ENCODE measurements at regions not wholly inside any gene's neighbourhood (a gene's known extent, or its start where the extent isn't known, plus 50 kb on each side); places are given as distances from the start of the nearest gene placed in this dataset.

DNA sequence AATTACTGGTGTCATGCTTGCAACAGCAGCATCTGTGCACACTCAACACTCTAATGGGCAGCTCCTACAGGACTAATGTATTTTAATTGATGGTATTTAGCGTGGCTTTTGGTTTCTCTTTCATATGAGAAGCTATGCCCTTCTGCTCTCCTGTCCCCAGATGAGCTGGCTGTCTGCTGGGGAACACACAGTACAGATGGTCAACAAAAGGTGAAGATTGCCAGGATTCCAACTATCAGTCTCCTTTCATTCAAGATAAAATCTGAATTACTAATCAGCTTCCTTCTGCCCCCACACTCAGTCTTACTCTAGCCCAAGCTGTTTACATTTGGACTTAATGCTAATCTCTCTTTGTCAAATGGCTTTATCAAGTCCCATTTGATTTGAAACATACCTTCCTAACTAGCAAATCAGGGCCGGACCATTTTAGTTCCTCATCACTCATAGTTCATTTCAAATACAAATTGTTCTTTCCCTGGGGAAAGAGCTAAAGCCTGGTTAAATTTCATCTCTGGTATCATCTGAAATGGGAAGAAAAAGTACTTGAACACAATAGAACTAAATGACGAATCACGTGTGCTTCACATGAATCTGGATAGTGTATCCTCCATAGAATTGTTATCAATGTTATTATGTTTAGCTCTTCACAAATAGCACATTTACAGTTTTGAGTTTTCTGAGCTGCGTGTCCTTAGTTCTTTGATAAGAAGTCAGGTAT, 988.0 kb downstream of the PCDH17 start:
- TF ChIP-seq, protein P1, sequence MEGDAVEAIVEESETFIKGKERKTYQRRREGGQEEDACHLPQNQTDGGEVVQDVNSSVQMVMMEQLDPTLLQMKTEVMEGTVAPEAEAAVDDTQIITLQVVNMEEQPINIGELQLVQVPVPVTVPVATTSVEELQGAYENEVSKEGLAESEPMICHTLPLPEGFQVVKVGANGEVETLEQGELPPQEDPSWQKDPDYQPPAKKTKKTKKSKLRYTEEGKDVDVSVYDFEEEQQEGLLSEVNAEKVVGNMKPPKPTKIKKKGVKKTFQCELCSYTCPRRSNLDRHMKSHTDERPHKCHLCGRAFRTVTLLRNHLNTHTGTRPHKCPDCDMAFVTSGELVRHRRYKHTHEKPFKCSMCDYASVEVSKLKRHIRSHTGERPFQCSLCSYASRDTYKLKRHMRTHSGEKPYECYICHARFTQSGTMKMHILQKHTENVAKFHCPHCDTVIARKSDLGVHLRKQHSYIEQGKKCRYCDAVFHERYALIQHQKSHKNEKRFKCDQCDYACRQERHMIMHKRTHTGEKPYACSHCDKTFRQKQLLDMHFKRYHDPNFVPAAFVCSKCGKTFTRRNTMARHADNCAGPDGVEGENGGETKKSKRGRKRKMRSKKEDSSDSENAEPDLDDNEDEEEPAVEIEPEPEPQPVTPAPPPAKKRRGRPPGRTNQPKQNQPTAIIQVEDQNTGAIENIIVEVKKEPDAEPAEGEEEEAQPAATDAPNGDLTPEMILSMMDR (IDR thresholded peaks at IDR 0.05) = no peak
- no peak overlapping the region for H3K4me3 Mint-ChIP-seq

DNA sequence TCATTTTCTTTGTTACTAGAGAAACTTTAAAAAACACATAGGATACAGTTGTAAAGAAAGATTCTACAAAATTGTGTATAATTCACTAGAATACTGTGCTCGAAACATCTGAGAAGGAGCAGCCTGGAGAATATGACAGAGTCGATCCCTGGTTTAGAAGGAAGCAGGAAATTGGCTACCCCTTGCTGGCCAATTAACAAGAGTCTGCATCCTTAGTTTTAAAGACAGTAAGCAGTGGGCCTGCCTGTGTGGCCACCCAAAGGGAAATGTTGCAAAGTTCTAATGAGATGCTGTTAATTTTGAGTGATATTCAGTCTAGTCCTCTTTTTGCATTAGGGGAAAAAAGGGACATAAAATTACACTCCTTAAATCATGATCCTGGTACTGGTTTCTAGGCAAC, 988.6 kb downstream of the PCDH17 start:
- Histone ChIP-seq H3K27me3 (ENCODE audit: control insufficient read depth in 1 of 2, insufficient read depth in 2 of 2, low read length in 2 of 2) (no peaks in the 10 kb centered on the region), H3K9me3 (ENCODE audit: control insufficient read depth in 1 of 2, insufficient read depth in 1 of 2, low read length in 2 of 2) (peaks cover 0 to 11% of the 10 kb centered on the region in 2 experiments), H3K4me1 (ENCODE audit: insufficient read depth, low read length) (no peaks in the 10 kb centered on the region), H3K4me3 (ENCODE audit: low read length) (no peak overlapping the region), H3K27ac (ENCODE audit: low read depth in 1 of 2, low read length in 2 of 2) (no peak overlapping the region), H3K36me3 (ENCODE audit: insufficient read depth, low read length) (no peaks in the 10 kb centered on the region)
- Mint-ChIP-seq H3K4me1 (ENCODE audit: low read depth) (no peaks in the 10 kb centered on the region), H3K27me3 (no peaks in the 10 kb centered on the region), H3K27ac (no peak overlapping the region), H3K9me3 (peaks cover 8% of the 10 kb centered on the region), H3K36me3 (ENCODE audit: low read depth) (no peaks in the 10 kb centered on the region), H3K4me3 (no peak overlapping the region)
- TF ChIP-seq, protein P1 (IDR thresholded peaks at IDR 0.05) = no peak
- no peak for DNase-seq
- ChIA-PET CTCF (no interaction called here), POLR2A (no interaction called here)
- intact Hi-C loops (cut with DNase I, micrococcal nuclease) = no loop called here
- ATAC-seq (ENCODE audit: poor library complexity) = no peak

More for the DNA sequence above, 988.0 kb downstream of the PCDH17 start:
- intact Hi-C loops (cut with DNase I, micrococcal nuclease) = no loop called here
- H3K27ac Mint-ChIP-seq = no peak overlapping the region
- no peaks in the 10 kb centered on the region for H3K27me3 Mint-ChIP-seq
- Histone ChIP-seq H3K9me3 (ENCODE audit: control insufficient read depth in 1 of 2, insufficient read depth in 1 of 2, low read length in 2 of 2) (peaks cover 0 to 5% of the 10 kb centered on the region in 2 experiments), H3K36me3 (ENCODE audit: insufficient read depth, low read length) (no peaks in the 10 kb centered on the region), H3K27me3 (ENCODE audit: control insufficient read depth in 1 of 2, insufficient read depth in 2 of 2, low read length in 2 of 2) (no peaks in the 10 kb centered on the region), H3K4me1 (ENCODE audit: insufficient read depth, low read length) (no peaks in the 10 kb centered on the region), H3K4me3 (ENCODE audit: low read length) (no peak overlapping the region), H3K27ac (ENCODE audit: low read depth in 1 of 2, low read length in 2 of 2) (no peak overlapping the region)
- ChIA-PET CTCF (no interaction called here), POLR2A (no interaction called here)
- DNase-seq (no peak), ATAC-seq (ENCODE audit: poor library complexity) (no peak)
- H3K36me3 Mint-ChIP-seq (ENCODE audit: low read depth) = no peaks in the 10 kb centered on the region
- no peaks in the 10 kb centered on the region for H3K4me1 Mint-ChIP-seq (ENCODE audit: low read depth)
- peaks cover 12% of the 10 kb centered on the region for H3K9me3 Mint-ChIP-seq

DNA sequence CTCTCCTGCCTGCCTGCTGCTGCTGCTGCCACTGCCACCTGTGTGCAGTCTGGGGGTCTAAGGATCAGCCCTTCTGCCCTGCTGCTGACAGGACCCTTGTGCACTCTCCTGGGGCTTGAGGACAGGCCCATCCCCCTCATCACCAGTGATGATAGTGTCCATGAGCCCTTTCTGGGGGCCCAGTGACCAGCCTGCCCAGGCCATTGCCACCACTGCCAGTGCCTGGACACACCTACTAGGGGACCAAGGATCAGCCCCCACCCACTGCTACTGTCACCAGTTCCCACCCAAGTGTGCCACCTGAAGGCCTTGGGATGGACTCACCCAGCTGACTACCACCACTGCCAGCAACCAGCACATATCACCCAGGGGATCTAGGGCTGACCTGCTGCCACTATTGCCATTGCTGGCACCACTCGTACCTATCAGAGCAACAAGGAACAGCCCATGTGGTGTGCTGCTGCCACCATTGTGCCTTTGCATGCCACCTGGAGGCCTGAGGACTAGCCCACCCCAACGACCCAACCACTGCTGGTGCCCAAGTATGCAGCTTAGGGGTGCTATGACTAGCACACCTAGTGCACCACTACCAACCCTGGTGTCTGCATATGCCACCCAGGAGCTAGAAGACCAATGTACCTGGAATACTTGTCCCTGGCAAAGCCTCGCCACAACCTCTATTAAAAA, 994.3 kb downstream of the PCDH17 start:
- Histone ChIP-seq H3K4me1 (ENCODE audit: insufficient read depth, low read length) (no peaks in the 10 kb centered on the region), H3K4me3 (ENCODE audit: low read length) (no peak overlapping the region), H3K36me3 (ENCODE audit: insufficient read depth, low read length) (no peaks in the 10 kb centered on the region), H3K27me3 (ENCODE audit: control insufficient read depth in 1 of 2, insufficient read depth in 2 of 2, low read length in 2 of 2) (no peaks in the 10 kb centered on the region), H3K27ac (ENCODE audit: low read depth in 1 of 2, low read length in 2 of 2) (no peak overlapping the region), H3K9me3 (ENCODE audit: control insufficient read depth in 1 of 2, insufficient read depth in 1 of 2, low read length in 2 of 2) (peaks cover 0 to 21% of the 10 kb centered on the region in 2 experiments)
- Mint-ChIP-seq H3K4me3 (no peak overlapping the region), H3K27me3 (no peaks in the 10 kb centered on the region), H3K9me3 (peaks cover 8% of the 10 kb centered on the region), H3K4me1 (ENCODE audit: low read depth) (no peaks in the 10 kb centered on the region), H3K36me3 (ENCODE audit: low read depth) (no peaks in the 10 kb centered on the region), H3K27ac (no peak overlapping the region)
- TF ChIP-seq, protein P1 (IDR thresholded peaks at IDR 0.05) = no peak
- ChIA-PET POLR2A (no interaction called here), CTCF (no interaction called here)
- intact Hi-C loops (cut with DNase I, micrococcal nuclease) = no loop called here
- DNase-seq (no peak), ATAC-seq (ENCODE audit: poor library complexity) (no peak)

All from CD4-positive, alpha-beta T cell (primary cell).